SU-DHL-6 (cell line): ENCODE measurements at regions not wholly inside any gene's neighbourhood (a gene's known extent, or its start where the extent isn't known, plus 50 kb on each side); places are given as distances from the start of the nearest gene placed in this dataset.

ENCODE experiments used
- H2AFZ ChIP-seq: fragments of 200-600 bp; sonication (generic); 2 replicates; pipeline ENCODE4 v1.6.1; 2014; ENCODE audit warnings: low read depth, mild to moderate bottlenecking, moderate library complexity, mixed read lengths, antibody characterized with exemption, low read length; ENCODE audit not compliant: severe bottlenecking
- H3F3A ChIP-seq: fragments of 200-600 bp; shearing (Covaris generic); 2 replicates; pipeline ENCODE4 v1.6.0; 2016; ENCODE audit warnings: antibody characterized with exemption, mild to moderate bottlenecking; ENCODE audit not compliant: insufficient read depth
- H3K27ac ChIP-seq: fragments of 200-600 bp; sonication (generic); 2 replicates; pipeline ENCODE4 v1.5.1; 2016; ENCODE audit warnings: low read depth, mild to moderate bottlenecking, low read length, moderate library complexity, mixed read lengths
- H3K27me3 ChIP-seq: fragments of 200-600 bp; sonication (generic), shearing (Covaris generic); 2 replicates; pipeline ENCODE4 v1.6.0; 2014; ENCODE audit warnings: mild to moderate bottlenecking, low read length
- H3K36me3 ChIP-seq: fragments of 200-600 bp; sonication (generic); 2 replicates; pipeline ENCODE4 v1.6.1; 2014; ENCODE audit warnings: mild to moderate bottlenecking, low read length, mixed read lengths
- H3K4me2 ChIP-seq: fragments of 300-600, 200-600 bp; shearing (Covaris generic), sonication (generic); 2 replicates; pipeline ENCODE4 v1.6.0; 2014; ENCODE audit warnings: low read length, low read depth, mild to moderate bottlenecking; ENCODE audit not compliant: poor library complexity, severe bottlenecking
- H3K4me3 ChIP-seq: fragments of 200-600 bp; sonication (generic); 2 replicates; pipeline ENCODE4 v1.5.1; 2014; ENCODE audit warnings: antibody characterized with exemption, low read length, mild to moderate bottlenecking, mixed read lengths; ENCODE audit not compliant: insufficient read depth, poor library complexity, severe bottlenecking
- H3K79me2 ChIP-seq: fragments of 200-600 bp; sonication (generic); 2 replicates; pipeline ENCODE4 v1.6.1; 2014; ENCODE audit warnings: mild to moderate bottlenecking, low read length, moderate library complexity; ENCODE audit not compliant: insufficient read depth
- H3K9ac ChIP-seq: fragments of 200-600 bp; sonication (generic); 2 replicates; pipeline ENCODE4 v1.7.0; 2014; ENCODE audit warnings: mild to moderate bottlenecking, low read length
- H3K9me2 ChIP-seq: fragments of 200-600 bp; sonication (generic); replicated peaks from 2 replicates; pipeline ENCODE4 v1.6.1; 2014; ENCODE audit warnings: low read length; ENCODE audit not compliant: insufficient read depth
- H3K9me3 ChIP-seq: fragments of 200-600 bp; sonication (generic); 2 replicates; pipeline ENCODE4 v1.6.1; 2014; ENCODE audit warnings: low read length, mixed read lengths; ENCODE audit not compliant: insufficient read depth
- H4K20me1 ChIP-seq: fragments of 200-600 bp; sonication (generic); 2 replicates; pipeline ENCODE4 v1.6.1; 2014; ENCODE audit warnings: low read depth, mild to moderate bottlenecking, antibody characterized with exemption, low read length, moderate library complexity, mixed read lengths
- CTCF ChIP-seq: fragments of 200-600 bp; sonication (generic); IDR thresholded peaks from one replicate; pipeline ENCODE4 v1.5.1; 2017; ENCODE audit warnings: antibody characterized with exemption, mild to moderate bottlenecking, low read length, moderate library complexity; ENCODE audit not compliant: insufficient read depth, poor library complexity, severe bottlenecking
- EZH2phosphoT487 ChIP-seq: fragments of 200-600 bp; sonication (generic), shearing (Covaris generic); conservative IDR thresholded peaks from 2 replicates; pipeline ENCODE4 v1.6.1; 2018; ENCODE audit warnings: mild to moderate bottlenecking, antibody characterized with exemption, low read length, moderate library complexity, mixed read lengths

GRCh38 chr16:86302421-86303109 is 207.8 kb upstream of the FOXF1 start:
- H3K79me2 ChIP-seq, result no peaks in the 10 kb centered on the region
- H3K9ac ChIP-seq, result no peak overlapping the region
- no peaks in the 10 kb centered on the region for H4K20me1 ChIP-seq
- H3K4me3 ChIP-seq, result no peak overlapping the region
- H3K27ac ChIP-seq, result no peak overlapping the region
- H3K36me3 ChIP-seq, result no peaks in the 10 kb centered on the region
- no peak for TF ChIP-seq EZH2phosphoT487
- TF ChIP-seq CTCF, result no peak
- H3F3A ChIP-seq, result no peaks in the 10 kb centered on the region
- H3K4me2 ChIP-seq, result no peak overlapping the region
- H3K9me2 ChIP-seq, result no peaks in the 10 kb centered on the region
- H3K27me3 ChIP-seq, result no peaks in the 10 kb centered on the region
- no peaks in the 10 kb centered on the region for H3K9me3 ChIP-seq
- H2AFZ ChIP-seq, result no peak overlapping the region

GRCh38 chr16:86303787-86304678 is 206.3 kb upstream of the FOXF1 start:
- H3K79me2 ChIP-seq, result no peaks in the 10 kb centered on the region
- H3K9me3 ChIP-seq, result no peaks in the 10 kb centered on the region
- H3K9me2 ChIP-seq, result no peaks in the 10 kb centered on the region
- no peak overlapping the region for H3K4me3 ChIP-seq
- H3K9ac ChIP-seq, result no peak overlapping the region
- no peaks in the 10 kb centered on the region for H3F3A ChIP-seq
- H3K36me3 ChIP-seq, result no peaks in the 10 kb centered on the region
- TF ChIP-seq EZH2phosphoT487 (no peak), CTCF (no peak)
- H4K20me1 ChIP-seq, result no peaks in the 10 kb centered on the region
- no peaks in the 10 kb centered on the region for H3K27me3 ChIP-seq
- H2AFZ ChIP-seq, result no peak overlapping the region
- H3K27ac ChIP-seq, result no peak overlapping the region
- H3K4me2 ChIP-seq, result no peak overlapping the region

- Histone ChIP-seq H2AFZ (no peak overlapping the region), H3K9me2 (no peaks in the 10 kb centered on the region), H3K9ac (no peak overlapping the region), H3K36me3 (no peaks in the 10 kb centered on the region), H3K9me3 (no peaks in the 10 kb centered on the region), H4K20me1 (no peaks in the 10 kb centered on the region), H3K27ac (no peak overlapping the region), H3K27me3 (no peaks in the 10 kb centered on the region), H3K4me2 (no peak overlapping the region), H3K79me2 (no peaks in the 10 kb centered on the region), H3F3A (no peaks in the 10 kb centered on the region), H3K4me3 (no peak overlapping the region)
- TF ChIP-seq EZH2phosphoT487, result no peak
Observed at GRCh38 chr16:86304868-86305267, 205.5 kb upstream of the FOXF1 start.

- Histone ChIP-seq H3F3A (no peaks in the 10 kb centered on the region), H3K4me2 (no peak overlapping the region), H3K79me2 (no peaks in the 10 kb centered on the region), H3K27ac (no peak overlapping the region), H3K9ac (no peak overlapping the region), H3K9me3 (no peaks in the 10 kb centered on the region), H3K4me3 (no peak overlapping the region), H2AFZ (no peak overlapping the region), H3K27me3 (no peaks in the 10 kb centered on the region), H3K36me3 (no peaks in the 10 kb centered on the region), H3K9me2 (no peaks in the 10 kb centered on the region), H4K20me1 (no peaks in the 10 kb centered on the region)
- TF ChIP-seq CTCF (no peak), EZH2phosphoT487 (no peak)
Observed at GRCh38 chr16:86305440-86305839, 204.9 kb upstream of the FOXF1 start.
